ENCODE measurements at regions not wholly inside any gene's neighbourhood (a gene's known extent, or its start where the extent isn't known, plus 50 kb on each side); places are given as distances from the start of the nearest gene placed in this dataset.
"Not testable (repeated sequence)": the region's sequence is repeated elsewhere in the genome, so short reads cannot be mapped to it uniquely, and the experiment has no call there.

DNA sequence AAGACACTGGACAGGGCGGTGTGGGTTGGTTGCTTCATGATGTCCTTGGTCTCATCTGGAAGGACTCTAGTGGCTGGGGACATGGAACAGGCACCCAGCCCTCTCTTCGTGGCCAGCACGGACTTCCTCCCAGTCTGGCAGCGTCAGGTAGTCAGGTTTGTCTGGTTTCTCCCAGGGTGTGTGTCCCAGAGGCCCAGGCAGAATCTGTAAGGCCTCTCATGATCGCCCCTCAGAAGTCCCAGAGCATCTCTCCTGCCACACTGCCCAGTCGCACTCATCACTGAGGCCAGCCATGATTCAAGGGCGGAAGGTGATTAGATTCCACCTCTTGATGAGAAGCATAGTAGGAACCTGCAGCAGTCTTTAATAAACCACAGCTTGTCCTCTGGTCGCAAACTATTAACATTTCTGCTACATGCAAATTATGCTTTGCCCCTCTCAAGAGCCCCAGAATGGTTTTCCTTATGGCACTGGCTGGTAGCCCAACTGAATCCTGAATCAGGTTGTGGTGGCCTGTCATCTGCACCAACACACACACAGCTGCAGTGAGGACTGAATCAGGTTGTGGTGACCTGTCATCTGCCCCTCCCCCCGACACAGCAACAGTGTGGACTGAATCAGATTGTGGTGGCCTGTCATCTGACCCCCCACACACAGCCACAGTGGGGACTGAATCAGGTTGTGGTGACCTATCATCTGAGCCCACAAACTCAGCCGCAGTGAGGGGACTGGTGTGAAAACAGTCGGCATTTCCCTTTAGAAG is 1742.9 kb upstream of the TPTE start:
- H3K27ac ChIP-seq (ENCODE audit: low read depth, low read length); H3K36me3 Mint-ChIP-seq; H3K4me1 ChIP-seq (ENCODE audit: insufficient read depth, low read length); H3K27ac Mint-ChIP-seq; H3K4me3 ChIP-seq (ENCODE audit: low read length); H3K27me3 Mint-ChIP-seq; H3K36me3 ChIP-seq (ENCODE audit: insufficient read depth, low read length); H3K27me3 ChIP-seq (ENCODE audit: insufficient read depth, low read length, poor library complexity, severe bottlenecking); H3K4me1 Mint-ChIP-seq; H3K9me3 ChIP-seq (ENCODE audit: low read length); H3K4me3 Mint-ChIP-seq; POLR2A ChIA-PET; CTCF ChIA-PET; DNase-seq: not testable (repeated sequence)
- H3K9me3 Mint-ChIP-seq = peaks cover 6 to 33% (median 13%) of the 10 kb centered on the region in 5 donors

GRCh38 chr21:8812840-8813239 is 1708.5 kb upstream of the TPTE start:
- H3K4me1 Mint-ChIP-seq; H3K4me3 ChIP-seq (ENCODE audit: low read length); H3K27ac Mint-ChIP-seq; H3K27ac ChIP-seq (ENCODE audit: low read depth, low read length); H3K4me3 Mint-ChIP-seq; H3K36me3 Mint-ChIP-seq; H3K9me3 Mint-ChIP-seq; H3K27me3 ChIP-seq (ENCODE audit: insufficient read depth, low read length, poor library complexity, severe bottlenecking); H3K4me1 ChIP-seq (ENCODE audit: insufficient read depth, low read length); DNase-seq; H3K27me3 Mint-ChIP-seq; H3K36me3 ChIP-seq (ENCODE audit: insufficient read depth, low read length); POLR2A ChIA-PET; CTCF ChIA-PET; H3K9me3 ChIP-seq (ENCODE audit: low read length): not testable (repeated sequence)

DNA sequence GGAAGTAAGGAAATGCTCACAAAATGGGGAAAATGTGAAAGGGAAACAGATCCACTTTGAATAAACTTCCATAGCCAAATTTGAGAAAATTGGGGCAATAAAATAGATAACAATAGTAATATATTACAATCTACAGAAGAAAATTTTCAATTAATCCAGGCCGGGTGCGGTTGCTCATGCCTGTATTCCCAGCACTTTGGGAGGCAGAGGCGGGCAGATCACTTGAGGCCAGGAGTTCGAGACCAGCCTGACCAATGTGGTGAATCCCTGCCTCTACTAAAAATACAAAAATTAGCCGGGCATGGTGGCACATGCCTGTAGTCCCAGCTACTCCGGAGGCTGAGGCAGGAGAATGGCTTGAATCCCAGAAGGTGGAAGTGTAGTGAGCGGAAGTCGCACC is 1687.1 kb upstream of the TPTE start:
- POLR2A ChIA-PET; CTCF ChIA-PET; H3K4me1 ChIP-seq (ENCODE audit: insufficient read depth, low read length); H3K36me3 Mint-ChIP-seq; H3K4me3 ChIP-seq (ENCODE audit: low read length); H3K4me3 Mint-ChIP-seq; H3K9me3 Mint-ChIP-seq; H3K36me3 ChIP-seq (ENCODE audit: insufficient read depth, low read length); H3K27me3 ChIP-seq (ENCODE audit: insufficient read depth, low read length, poor library complexity, severe bottlenecking); H3K4me1 Mint-ChIP-seq; DNase-seq; H3K9me3 ChIP-seq (ENCODE audit: low read length); H3K27ac ChIP-seq (ENCODE audit: low read depth, low read length); H3K27ac Mint-ChIP-seq; H3K27me3 Mint-ChIP-seq: not testable (repeated sequence)

Measured in CD8-positive, alpha-beta memory T cell (primary cell).